Activated CD4-positive, CD25-positive, alpha-beta regulatory T cell (primary cell): ENCODE measurements at regions not wholly inside any gene's neighbourhood (a gene's known extent, or its start where the extent isn't known, plus 50 kb on each side); places are given as distances from the start of the nearest gene placed in this dataset.

Experiments used
- DNase-seq, 4 experiments: peaks; one replicate each; lab custom pipeline; 2025; lab: John Stamatoyannopoulos, UW

- no peak for DNase-seq
Measured at GRCh38 chr1:181327796-181328195, 155.5 kb upstream of the CACNA1E start.

GRCh38 chr1:181334724-181335123, 148.6 kb upstream of the CACNA1E start:
- DNase-seq, result no peak

- DNase-seq, result no peak
Measured at GRCh38 chr1:181335631-181336030, 147.7 kb upstream of the CACNA1E start.

GRCh38 chr1:181341026-181341632, 142.2 kb upstream of the CACNA1E start:
- DNase-seq, result no peak

GRCh38 chr1:181344091-181344490, 139.2 kb upstream of the CACNA1E start:
- no peak for DNase-seq

- DNase-seq, result no peak
Measured at GRCh38 chr1:181345146-181345545, 138.2 kb upstream of the CACNA1E start.

GRCh38 chr1:181347495-181348390, 135.6 kb upstream of the CACNA1E start:
- DNase-seq, result no peak

GRCh38 chr1:181349512-181349911, 133.8 kb upstream of the CACNA1E start:
- no peak for DNase-seq

GRCh38 chr1:181350131-181350530, 133.2 kb upstream of the CACNA1E start:
- no peak for DNase-seq

- no peak for DNase-seq
Measured at GRCh38 chr1:181351740-181352139, 131.6 kb upstream of the CACNA1E start.

GRCh38 chr1:181352695-181353094, 130.6 kb upstream of the CACNA1E start:
- no peak for DNase-seq

- no peak for DNase-seq
Measured at GRCh38 chr1:181353526-181353925, 129.8 kb upstream of the CACNA1E start.

- DNase-seq, result no peak
Measured at GRCh38 chr1:181354865-181355264, 128.5 kb upstream of the CACNA1E start.

- no peak for DNase-seq
Measured at GRCh38 chr1:181356505-181357340, 126.6 kb upstream of the CACNA1E start.

- DNase-seq, result no peak
Measured at GRCh38 chr1:181359012-181359411, 124.3 kb upstream of the CACNA1E start.

GRCh38 chr1:181364801-181365200, 118.5 kb upstream of the CACNA1E start:
- no peak for DNase-seq

- no peak for DNase-seq
Measured at GRCh38 chr1:181366910-181367309, 116.4 kb upstream of the CACNA1E start.

- no peak for DNase-seq
Measured at GRCh38 chr1:181369416-181369815, 113.9 kb upstream of the CACNA1E start.

GRCh38 chr1:181383695-181384094, 99.6 kb upstream of the CACNA1E start:
- DNase-seq, result no peak

GRCh38 chr1:181386340-181386739, 97.0 kb upstream of the CACNA1E start:
- DNase-seq, result no peak

GRCh38 chr1:181386951-181387350, 96.4 kb upstream of the CACNA1E start:
- no peak for DNase-seq

GRCh38 chr1:181387702-181388101, 95.6 kb upstream of the CACNA1E start:
- no peak for DNase-seq
